ENCODE measurements at regions not wholly inside any gene's neighbourhood (a gene's known extent, or its start where the extent isn't known, plus 50 kb on each side); places are given as distances from the start of the nearest gene placed in this dataset.

GRCh38 chr9:24766081-24766480 is 220.4 kb upstream of the IZUMO3 start:
- no peak for TF ChIP-seq EP300 (IDR thresholded peaks at IDR 0.05)
- no peak for TF ChIP-seq CTCF (IDR thresholded peaks at IDR 0.05)
- TF ChIP-seq POLR2A (IDR thresholded peaks at IDR 0.05) = no peak
